ENCODE measurements at regions not wholly inside any gene's neighbourhood (a gene's known extent, or its start where the extent isn't known, plus 50 kb on each side); places are given as distances from the start of the nearest gene placed in this dataset.

- no peak for DNase-seq
Observed at GRCh38 chr13:34422956-34423355, 519.1 kb upstream of the NBEA start.

GRCh38 chr13:34425327-34425949 lies 516.6 kb upstream of the NBEA start:
- peak; percentile 35 for DNase-seq

- no peak for DNase-seq
Observed at GRCh38 chr13:34428911-34429310, 513.2 kb upstream of the NBEA start.

DNA sequence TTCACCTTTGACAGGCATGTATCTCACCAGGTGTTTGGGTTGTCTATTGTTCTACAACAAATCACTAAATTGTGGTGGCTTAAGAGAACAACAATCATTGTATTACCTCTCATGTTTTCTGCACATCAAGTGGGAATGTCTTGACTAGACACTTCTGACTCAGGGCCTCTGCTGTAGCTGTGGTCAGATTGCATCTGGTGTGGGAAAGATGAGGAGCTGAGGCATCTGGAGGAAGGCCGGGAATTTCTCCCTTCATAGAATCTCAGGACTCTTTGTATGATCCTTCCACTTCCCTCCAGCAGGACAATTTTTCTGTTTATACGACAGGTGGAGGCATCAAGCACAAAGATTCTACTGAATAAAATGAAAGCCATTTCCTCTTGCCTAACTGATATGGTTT lies 511.8 kb upstream of the NBEA start:
- DNase-seq: no peak

DNA sequence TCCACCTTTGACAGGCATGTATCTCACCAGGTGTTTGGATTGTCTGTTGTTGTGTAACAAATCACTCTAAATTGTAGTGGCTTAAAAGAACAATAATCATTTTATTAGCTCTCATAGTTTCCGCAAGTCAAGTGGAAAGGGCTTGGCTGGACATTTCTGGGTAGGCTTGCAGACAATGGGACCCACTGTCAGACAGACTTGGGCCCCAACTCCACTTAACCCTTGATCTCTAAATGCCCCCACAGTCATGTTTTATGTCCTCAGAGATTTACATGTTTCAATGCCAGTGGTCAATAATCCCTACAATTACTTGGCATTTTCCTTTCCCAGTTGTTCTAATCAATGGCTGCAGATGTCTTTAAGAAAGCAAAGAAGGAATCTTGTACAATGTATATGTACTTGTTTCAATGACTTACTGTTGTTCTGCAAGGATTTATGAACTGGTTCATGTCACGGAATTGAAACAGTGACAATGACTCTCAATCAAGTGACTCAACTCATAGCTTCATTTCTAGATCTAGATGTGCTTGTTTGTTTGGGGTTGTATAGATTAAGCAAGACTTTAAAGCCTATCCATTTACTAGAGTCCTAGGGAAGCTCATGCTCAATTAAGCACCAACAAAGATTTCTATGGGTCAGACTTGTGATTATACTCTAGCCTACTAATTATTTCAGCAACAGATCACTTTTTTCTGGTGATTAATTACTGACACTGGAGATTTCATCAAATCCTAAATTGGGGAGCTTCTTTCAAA lies 510.1 kb upstream of the NBEA start:
- peak; percentile 37 for DNase-seq

- DNase-seq: no peak
Observed at GRCh38 chr13:34435338-34435737, 506.7 kb upstream of the NBEA start.

DNA sequence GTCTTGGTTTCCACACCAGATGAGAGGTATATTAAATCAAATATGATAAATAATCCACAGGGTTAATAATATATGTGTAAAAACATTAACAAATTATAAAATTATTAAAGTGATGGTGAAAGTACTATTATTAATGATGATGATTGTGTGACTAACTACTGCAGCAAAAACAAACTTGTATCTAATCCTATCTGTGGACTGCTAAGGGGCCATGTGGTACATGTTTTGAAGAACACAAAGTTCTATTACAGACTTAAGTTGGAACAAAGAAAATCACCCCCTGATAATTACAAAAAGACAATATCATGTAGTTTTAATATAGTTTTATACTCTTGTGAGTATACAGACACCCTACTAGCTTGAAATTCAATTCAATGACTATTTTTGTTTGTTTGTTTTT lies 504.2 kb upstream of the NBEA start:
- no peak for DNase-seq

DNA sequence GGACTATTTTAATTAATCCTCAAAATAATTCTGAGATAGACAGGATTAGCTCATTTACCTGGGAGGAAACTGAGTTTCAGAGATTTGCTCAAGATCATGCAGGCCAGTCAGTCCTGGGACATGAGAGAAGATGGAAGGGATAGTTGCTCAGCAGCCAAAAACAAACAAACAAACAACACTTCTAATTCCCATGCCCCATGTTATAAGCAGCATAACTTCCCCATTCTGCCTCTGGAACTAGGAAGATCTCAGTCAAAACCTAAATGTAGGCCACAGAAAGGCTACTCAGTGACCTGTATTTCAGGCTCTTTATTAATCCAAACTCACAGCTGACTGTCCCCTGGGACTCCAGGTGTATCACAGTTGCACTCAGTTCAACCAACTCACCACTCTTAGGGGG lies 489.2 kb upstream of the NBEA start:
- no peak for DNase-seq

DNA sequence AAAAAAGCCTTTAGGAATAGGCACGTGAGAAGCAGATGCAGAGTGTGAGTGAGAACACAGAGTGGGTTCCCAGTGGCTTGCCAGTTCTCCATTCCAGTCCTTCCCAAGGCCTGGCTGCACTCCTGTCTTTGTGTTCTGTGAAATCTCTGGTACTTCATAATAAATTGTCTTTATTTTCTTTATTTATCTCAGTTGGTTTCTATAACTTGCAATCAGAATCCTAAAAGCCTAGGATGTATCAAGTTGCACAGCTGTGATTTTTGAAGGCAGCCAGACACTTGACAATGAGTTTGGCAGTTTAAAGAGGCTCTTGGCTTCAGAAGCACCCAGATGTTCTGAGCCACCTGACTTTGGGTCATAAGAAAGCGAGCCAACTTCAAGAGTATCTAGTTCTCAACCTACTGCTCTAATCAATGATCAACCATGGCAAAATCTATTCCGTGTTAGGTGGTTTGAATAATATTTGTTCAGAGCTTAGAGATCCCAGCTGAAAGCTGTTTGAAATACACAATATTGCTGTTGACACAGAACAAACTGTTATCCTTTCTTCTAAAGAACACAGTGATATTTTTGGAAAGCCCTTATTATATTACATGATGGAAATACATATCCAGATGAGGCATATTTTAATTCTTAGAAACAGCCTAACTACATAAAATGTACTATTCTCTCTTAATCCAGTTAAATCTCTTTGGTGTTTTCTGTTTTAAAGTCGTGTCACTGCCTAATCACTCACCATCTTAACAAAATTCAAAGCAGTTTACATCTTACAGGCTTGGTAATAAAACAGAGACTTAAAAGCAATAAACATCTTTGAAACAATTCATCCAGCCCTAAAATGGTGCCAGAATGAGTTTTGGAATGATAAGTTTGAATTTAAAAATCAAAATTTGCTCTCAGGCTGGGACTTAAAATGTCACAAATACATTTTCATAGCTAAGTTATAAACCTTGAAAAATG lies 483.0 kb upstream of the NBEA start:
- peak; percentile 5 for DNase-seq

DNA sequence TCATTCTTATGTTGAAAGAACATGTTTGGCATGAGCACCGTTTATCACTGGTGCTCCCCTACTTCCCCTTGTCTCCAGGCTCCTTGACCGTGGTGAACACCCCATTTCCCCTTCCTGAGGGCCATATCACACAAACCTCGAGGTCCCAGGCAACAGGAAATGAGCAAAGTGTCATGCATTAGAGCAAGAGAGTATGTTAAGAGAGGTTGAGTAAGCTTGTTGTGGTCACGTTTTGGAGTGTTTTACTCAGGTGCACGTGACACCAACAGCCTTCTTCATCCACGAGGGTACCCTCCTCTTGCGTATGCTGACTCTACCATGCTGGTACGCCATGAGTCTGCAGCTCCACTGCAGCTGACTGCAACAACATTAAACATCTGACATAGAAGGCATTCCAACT lies 482.2 kb upstream of the NBEA start:
- no peak for DNase-seq

- DNase-seq: no peak
Observed at GRCh38 chr13:34462843-34463242, 479.2 kb upstream of the NBEA start.

GRCh38 chr13:34464011-34464410 lies 478.1 kb upstream of the NBEA start:
- peak; percentile 40 for DNase-seq

DNA sequence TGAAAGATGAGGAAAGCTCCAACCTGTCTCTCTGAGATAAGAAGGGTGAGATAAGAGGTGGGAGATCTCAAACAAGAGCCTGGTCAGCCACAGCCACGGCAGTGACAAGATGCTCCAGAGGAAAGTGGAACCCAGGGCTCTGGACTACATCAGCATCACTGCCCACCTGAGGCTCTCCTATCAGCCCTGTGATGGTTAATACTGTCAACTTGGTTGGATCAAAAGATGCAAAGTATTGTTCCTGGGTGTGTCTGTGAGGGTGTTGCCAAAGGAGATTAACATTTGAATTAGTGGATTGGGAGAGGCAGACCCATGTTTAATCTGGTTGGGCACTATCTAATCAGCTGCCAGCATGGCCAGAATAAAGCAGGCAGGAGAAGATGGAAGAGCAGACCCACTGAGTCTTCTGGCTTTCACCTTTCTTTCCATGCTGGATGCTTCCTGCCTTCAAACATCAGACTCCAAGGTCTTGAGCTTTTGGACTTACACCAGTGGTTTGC lies 476.6 kb upstream of the NBEA start:
- DNase-seq: peak; percentile 11

GRCh38 chr13:34466301-34466700 lies 475.8 kb upstream of the NBEA start:
- no peak for DNase-seq

DNA sequence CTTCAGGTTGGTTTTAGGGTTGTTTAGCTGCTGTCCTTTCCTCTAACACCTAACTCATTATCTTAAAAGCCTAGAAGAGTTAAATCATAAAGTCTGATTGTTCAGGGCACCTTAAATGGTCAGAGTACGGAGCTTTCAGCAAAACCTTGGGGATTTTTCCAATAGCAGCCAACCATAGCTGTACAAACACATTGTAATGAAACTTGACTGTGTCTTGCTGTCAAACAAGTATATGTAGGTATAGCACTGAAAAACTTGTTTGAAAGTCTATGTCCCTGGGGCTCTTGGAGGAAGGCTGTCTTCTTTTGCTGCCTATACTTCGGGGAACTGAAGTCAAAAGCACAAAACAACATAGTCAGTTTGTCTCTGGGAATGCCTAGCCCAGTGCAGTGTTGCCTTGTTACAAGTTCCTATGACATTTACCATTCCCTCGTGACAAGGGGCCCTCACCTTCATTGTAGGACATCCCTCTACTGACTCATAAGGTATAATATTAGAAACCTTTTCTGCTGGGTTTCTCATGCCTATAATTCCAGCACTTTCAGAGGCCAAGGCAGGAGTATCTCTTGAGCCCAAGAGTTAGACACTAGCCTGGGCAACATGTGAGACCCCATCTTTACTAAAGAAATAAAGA lies 474.5 kb upstream of the NBEA start:
- DNase-seq: no peak

DNA sequence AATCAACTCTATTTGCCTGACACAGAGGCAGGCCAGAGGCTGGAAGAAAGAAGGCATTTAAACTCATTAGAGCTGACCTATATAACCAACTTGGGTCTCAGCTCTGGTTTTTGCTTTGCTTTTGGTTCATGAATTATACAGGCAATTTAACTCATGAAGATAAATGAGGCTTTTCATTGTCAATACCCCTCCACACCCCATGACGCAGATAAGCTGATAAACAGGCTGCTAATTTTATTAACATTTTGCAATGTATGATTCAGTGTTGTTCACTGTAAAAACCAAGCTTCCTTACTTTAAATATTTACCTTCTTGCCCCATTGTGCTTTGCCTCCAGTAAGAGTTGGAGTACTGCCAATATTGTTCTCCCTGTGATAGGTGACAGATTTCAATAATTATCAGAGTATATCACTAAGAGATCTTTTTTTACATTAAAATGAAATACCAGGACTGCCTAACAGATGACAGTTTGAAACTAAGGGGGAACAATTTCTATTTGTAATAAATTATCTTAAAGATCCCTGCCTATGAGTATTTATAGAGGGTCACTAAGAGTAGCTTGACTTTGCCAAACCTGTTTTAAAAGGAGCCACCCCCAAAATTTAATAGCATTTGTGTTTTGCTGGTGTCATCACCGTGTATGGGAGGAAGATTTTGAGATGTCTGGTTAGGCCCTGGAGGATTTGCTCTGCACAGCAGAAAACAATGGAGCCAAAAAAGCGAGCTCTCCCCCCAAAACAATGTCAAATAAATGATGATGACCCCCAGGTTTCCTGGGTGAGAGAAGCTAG lies 472.7 kb upstream of the NBEA start:
- peak; percentile 94 for DNase-seq

- no peak for DNase-seq
Observed at GRCh38 chr13:34474187-34474868, 467.7 kb upstream of the NBEA start.

DNA sequence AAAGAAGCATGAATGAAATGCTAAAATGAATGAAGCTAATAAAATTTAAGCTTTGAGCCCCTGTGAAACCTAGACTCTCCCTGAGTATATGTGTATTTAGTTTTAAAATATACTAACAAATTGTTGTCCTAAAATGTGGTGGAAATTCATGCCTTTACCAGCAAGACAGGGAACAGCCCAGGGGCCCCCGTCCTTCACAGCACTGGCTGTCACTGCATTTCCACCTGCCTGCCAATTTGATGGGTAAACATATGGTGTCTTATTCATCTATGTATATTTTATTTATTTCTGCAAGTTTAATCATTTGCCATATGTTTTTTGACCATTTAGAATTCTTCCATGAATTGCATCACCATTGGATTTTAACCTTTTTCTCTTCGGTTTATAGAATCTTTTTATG lies 463.7 kb upstream of the NBEA start:
- DNase-seq: no peak

GRCh38 chr13:34502011-34502410 lies 440.1 kb upstream of the NBEA start:
- DNase-seq: no peak

DNA sequence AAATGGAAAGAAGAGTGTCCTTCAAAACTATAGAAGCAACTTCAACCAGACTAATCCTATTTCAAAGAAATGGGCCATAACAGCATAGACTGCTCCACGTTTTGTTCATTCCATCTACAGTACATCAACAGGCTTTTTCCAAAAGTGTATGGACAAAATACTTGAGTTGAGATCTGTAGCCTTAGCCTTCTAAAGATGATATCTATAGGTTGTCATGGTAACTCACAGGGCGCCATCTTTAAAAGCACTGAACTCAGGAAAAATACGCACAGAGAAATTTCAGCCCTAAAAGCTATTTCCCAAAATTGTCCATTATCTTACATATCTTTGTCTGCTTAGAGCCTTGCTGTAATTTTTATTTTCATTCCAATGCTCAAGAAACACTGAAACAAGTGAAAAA lies 439.4 kb upstream of the NBEA start:
- DNase-seq: no peak

DNA sequence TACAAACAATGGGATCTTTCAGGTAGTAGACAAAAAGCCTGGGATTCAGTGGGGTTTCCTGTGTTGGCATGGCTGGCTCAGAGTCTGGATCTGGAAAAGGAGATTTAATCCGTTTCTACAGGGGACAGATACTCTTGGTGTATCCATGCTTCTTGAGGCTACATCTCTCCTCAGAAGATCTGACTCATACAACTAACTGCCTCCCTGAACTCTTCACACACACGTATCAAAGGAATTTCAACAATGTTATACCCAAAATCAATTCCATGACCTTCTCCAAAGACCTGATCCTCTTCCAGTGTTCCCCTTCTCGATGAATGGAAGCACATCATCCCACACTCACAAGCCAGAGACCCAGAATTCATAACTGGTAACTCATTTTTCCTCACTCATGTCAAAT lies 435.3 kb upstream of the NBEA start:
- no peak for DNase-seq

DNA sequence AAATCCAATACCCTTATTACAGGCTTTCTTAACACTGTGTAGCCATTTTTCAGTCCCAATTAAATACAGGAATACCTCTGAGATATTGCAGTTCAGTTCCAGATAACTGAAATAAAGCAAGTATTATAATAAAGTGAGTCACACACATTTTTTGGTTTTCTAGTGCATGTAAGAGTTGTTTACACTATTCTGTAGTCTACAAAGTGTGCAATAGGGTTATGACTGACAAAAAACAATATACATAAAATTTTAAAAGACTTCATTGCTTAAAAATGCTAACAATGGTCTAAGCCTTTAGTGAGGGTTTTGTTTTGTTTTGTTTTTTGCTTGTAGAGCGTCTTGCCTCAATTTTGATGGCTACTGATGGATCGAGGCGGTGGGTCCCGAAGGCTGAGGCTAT lies 434.4 kb upstream of the NBEA start:
- DNase-seq: no peak

All from NCI-H146 (cell line).